PC-3 (cell line): ENCODE measurements at regions not wholly inside any gene's neighbourhood (a gene's known extent, or its start where the extent isn't known, plus 50 kb on each side); places are given as distances from the start of the nearest gene placed in this dataset.

Source experiments
- CTCF ChIP-seq: fragments of 300-600 bp; sonication (generic); conservative IDR thresholded peaks from 2 replicates; pipeline ENCODE4 v1.5.1; 2017; ENCODE audit warnings: antibody characterized with exemption, low read depth, mild to moderate bottlenecking, low read length
- EZH2 ChIP-seq: fragments of 300-600 bp; sonication (generic); IDR thresholded peaks from one replicate; pipeline ENCODE4 v1.6.1; 2017; ENCODE audit warnings: antibody characterized with exemption, mild to moderate bottlenecking, low read length; ENCODE audit not compliant: unreplicated experiment

GRCh38 chr3:107112356-107112755 is 264.9 kb upstream of the CCDC54 start:
- no peak for TF ChIP-seq CTCF
- no peak for TF ChIP-seq EZH2
